H1 (cell line): ENCODE measurements at regions not wholly inside any gene's neighbourhood (a gene's known extent, or its start where the extent isn't known, plus 50 kb on each side); places are given as distances from the start of the nearest gene placed in this dataset.

Experiments used
- CTCF ChIA-PET: fragments of 300-600 bp; sonication (Branson Sonifier 250); formaldehyde crosslinking; loops from one replicate; lab custom pipeline; 2021; ENCODE audit not compliant: partially characterized antibody; lab: Charles Lee
- POLR2A ChIA-PET: fragments of 300-600 bp; sonication (Branson Sonifier 250); formaldehyde crosslinking; loops from one replicate; lab custom pipeline; 2021; ENCODE audit warnings: inconsistent platforms; ENCODE audit not compliant: partially characterized antibody; lab: Charles Lee
- DNase-seq, 2 experiments: peaks; one replicate each; pipeline versions ENCODE4 v3.0.0 to v3.0.0-alpha.2; 2010 to 2022; ENCODE audit warnings: low spot score in 2 of 2, low read depth in 1 of 2, mixed read lengths in 1 of 2
- FAIRE-seq: peaks from 2 replicates; lab custom pipeline; 2011; peaks lifted over from hg19 to GRCh38; lab: Jason Lieb, UNC
- H2AFZ ChIP-seq: 2 replicates; pipeline ENCODE4 v1.8.1; 2012; ENCODE audit warnings: low read length, inconsistent platforms
- H2AK5ac ChIP-seq: 2 replicates; pipeline ENCODE4 v1.6.1; 2013; ENCODE audit warnings: low read depth, low read length
- H2BK120ac ChIP-seq: replicated peaks from 2 replicates; pipeline ENCODE3; 2013; ENCODE audit warnings: low read depth, low read length, inconsistent platforms
- H2BK12ac ChIP-seq: 2 replicates; pipeline ENCODE4 v1.6.1; 2013; ENCODE audit warnings: low read depth, low read length
- H2BK15ac ChIP-seq: 2 replicates; pipeline ENCODE4 v1.6.1; 2013; ENCODE audit warnings: low read length
- H2BK20ac ChIP-seq: 2 replicates; pipeline ENCODE4 v1.6.1; 2013; ENCODE audit warnings: low read length
- H2BK5ac ChIP-seq: 2 replicates; pipeline ENCODE4 v1.6.1; 2013; ENCODE audit warnings: low read depth, low read length
- H3K14ac ChIP-seq: 2 replicates; pipeline ENCODE4 v1.6.1; 2013; ENCODE audit warnings: inconsistent platforms; ENCODE audit not compliant: insufficient read length
- H3K18ac ChIP-seq: 2 replicates; pipeline ENCODE4 v1.6.1; 2013; ENCODE audit warnings: low read length; ENCODE audit errors: extremely low read depth
- H3K23ac ChIP-seq: 2 replicates; pipeline ENCODE4 v1.6.1; 2013; ENCODE audit warnings: inconsistent platforms; ENCODE audit not compliant: insufficient read length
- H3K23me2 ChIP-seq: 2 replicates; pipeline ENCODE4 v1.6.1; 2013; ENCODE audit warnings: low read depth, low read length
- H3K27ac ChIP-seq: 2 replicates; pipeline ENCODE4 v1.6.1; 2011; ENCODE audit warnings: low read depth, low read length, inconsistent platforms
- H3K27me3 ChIP-seq, 4 experiments: replicated peaks in 1 of 4; 1 replicate in 1 of 4; 2 replicates in 3 of 4; pipeline versions ENCODE4 v1.6.1 to v1.8.1; 2011 to 2013; ENCODE audit warnings: low read length in 3 of 4, mild to moderate bottlenecking in 3 of 4, inconsistent platforms in 2 of 4, mixed read lengths in 2 of 4, moderate library complexity in 1 of 4; ENCODE audit not compliant: control insufficient read depth in 3 of 4, insufficient read depth in 3 of 4; ENCODE audit errors: extremely low read depth in 1 of 4
- H3K36me3 ChIP-seq, 4 experiments: 2 replicates each; pipeline versions ENCODE4 v1.6.1 to v1.8.1; 2011 to 2013; ENCODE audit warnings: mild to moderate bottlenecking in 4 of 4, low read length in 3 of 4, moderate library complexity in 2 of 4, control low read depth in 1 of 4, inconsistent platforms in 1 of 4; ENCODE audit not compliant: insufficient read depth in 4 of 4, control insufficient read depth in 2 of 4
- H3K4ac ChIP-seq: replicated peaks from 2 replicates; pipeline ENCODE3; 2013; ENCODE audit warnings: low read length, low read depth, mixed read lengths, inconsistent platforms; ENCODE audit not compliant: insufficient read length
- H3K4me1 ChIP-seq, 4 experiments: replicated peaks in 1 of 4; 1 replicate in 1 of 4; 2 replicates in 3 of 4; pipeline versions ENCODE4 v1.6.1 to v1.8.1; 2011 to 2013; ENCODE audit warnings: low read length in 3 of 4, inconsistent platforms in 2 of 4, mixed read lengths in 1 of 4; ENCODE audit not compliant: insufficient read depth in 4 of 4, control insufficient read depth in 3 of 4
- H3K4me2 ChIP-seq, 2 experiments: 2 replicates each; pipeline versions ENCODE4 v1.6.1 to v1.8.1; 2011 to 2013; ENCODE audit warnings: low read depth in 2 of 2, low read length in 2 of 2, control low read depth in 1 of 2, inconsistent platforms in 1 of 2, mild to moderate bottlenecking in 1 of 2; ENCODE audit not compliant: insufficient read depth in 1 of 2
- H3K4me3 ChIP-seq, 4 experiments: fragments of 200-600, 300-600 bp in 1 of 4; sonication (generic), shearing (Covaris generic), sonication (Bioruptor Twin) in 1 of 4; 2 replicates each; pipeline versions ENCODE4 v1.5.1 to v1.8.1; 2011 to 2016; ENCODE audit warnings: low read length in 4 of 4, low read depth in 3 of 4, control low read depth in 2 of 4, inconsistent platforms in 2 of 4, mild to moderate bottlenecking in 2 of 4, mixed read lengths in 1 of 4, moderate library complexity in 1 of 4; ENCODE audit not compliant: insufficient read depth in 2 of 4; ENCODE audit errors: extremely low read depth in 1 of 4
- H3K56ac ChIP-seq: replicated peaks from 2 replicates; pipeline ENCODE3; 2013; ENCODE audit warnings: low read depth, mild to moderate bottlenecking, mixed read lengths, low read length, inconsistent platforms; ENCODE audit not compliant: insufficient read length
- H3K79me1 ChIP-seq: 2 replicates; pipeline ENCODE4 v1.6.1; 2013; ENCODE audit warnings: low read depth, low read length, control low read depth
- H3K79me2 ChIP-seq, 2 experiments: 2 replicates each; pipeline versions ENCODE4 v1.6.1 to v1.8.1; 2012 to 2013; ENCODE audit warnings: low read length in 2 of 2, mild to moderate bottlenecking in 2 of 2, inconsistent platforms in 1 of 2; ENCODE audit not compliant: insufficient read depth in 2 of 2, control insufficient read depth in 1 of 2
- H3K9ac ChIP-seq, 4 experiments: replicated peaks in 1 of 4; 1 replicate in 1 of 4; 2 replicates in 3 of 4; pipeline versions ENCODE4 v1.6.1 to v1.8.1; 2011 to 2013; ENCODE audit warnings: low read depth in 3 of 4, low read length in 3 of 4, control low read depth in 2 of 4, mild to moderate bottlenecking in 2 of 4, moderate library complexity in 2 of 4, inconsistent platforms in 1 of 4; ENCODE audit errors: extremely low read depth in 1 of 4
- H3K9me3 ChIP-seq, 2 experiments: 2 replicates each; pipeline versions ENCODE4 v1.6.1 to v1.8.1; 2012 to 2013; ENCODE audit warnings: mild to moderate bottlenecking in 2 of 2, moderate library complexity in 2 of 2, control low read depth in 1 of 2, inconsistent platforms in 1 of 2, low read depth in 1 of 2, low read length in 1 of 2, mixed read lengths in 1 of 2; ENCODE audit not compliant: insufficient read depth in 2 of 2
- H4K20me1 ChIP-seq, 2 experiments: replicated peaks in 1 of 2; 2 replicates each; pipeline versions ENCODE3 to v1.8.1; 2011 to 2013; ENCODE audit warnings: inconsistent platforms in 2 of 2, low read length in 2 of 2, mild to moderate bottlenecking in 1 of 2; ENCODE audit not compliant: insufficient read depth in 2 of 2, control insufficient read depth in 1 of 2
- H4K5ac ChIP-seq: 2 replicates; pipeline ENCODE4 v1.6.1; 2013; ENCODE audit warnings: low read length, low read depth, mixed read lengths, inconsistent platforms; ENCODE audit not compliant: insufficient read length
- H4K8ac ChIP-seq: 2 replicates; pipeline ENCODE4 v1.8.0; 2013; ENCODE audit warnings: mild to moderate bottlenecking, moderate library complexity, low read length, inconsistent platforms; ENCODE audit not compliant: insufficient read depth; ENCODE audit errors: extremely low read depth
- H4K91ac ChIP-seq: replicated peaks from 2 replicates; pipeline ENCODE3; 2013; ENCODE audit warnings: low read length, mixed read lengths, inconsistent platforms; ENCODE audit not compliant: insufficient read length
- ATF3 ChIP-seq: IDR thresholded peaks from 2 replicates; pipeline ENCODE4 v1.6.1; 2011; ENCODE audit warnings: low read depth, mild to moderate bottlenecking, low read length; ENCODE audit not compliant: insufficient read depth
- BRCA1 ChIP-seq: IDR thresholded peaks from 2 replicates; pipeline ENCODE4 v1.6.1; 2012; ENCODE audit warnings: low read depth, low read length, improper control_type of control experiment
- CBX5 ChIP-seq: fragments of 300-800, 300-1000 bp; sonication (generic); IDR thresholded peaks from 2 replicates; pipeline ENCODE4 v1.7.1; 2016; ENCODE audit warnings: antibody characterized with exemption, low read length, low read depth
- CHD1 ChIP-seq: IDR thresholded peaks from 2 replicates; pipeline ENCODE4 v1.6.1; 2012; ENCODE audit warnings: low read depth, low read length, improper control_type of control experiment
- FOSL1 ChIP-seq: IDR thresholded peaks from 2 replicates; pipeline ENCODE4 v1.6.1; 2011; ENCODE audit warnings: mild to moderate bottlenecking, low read depth, low read length, moderate library complexity; ENCODE audit not compliant: insufficient read depth
- HDAC2 ChIP-seq, 2 experiments: fragments of 300-600 bp in 1 of 2; sonication (generic) in 1 of 2; IDR thresholded peaks; 2 replicates each; pipeline ENCODE4 v1.6.1; 2011 to 2012; ENCODE audit warnings: low read depth in 2 of 2, low read length in 2 of 2, mild to moderate bottlenecking in 2 of 2, moderate library complexity in 2 of 2, borderline replicate concordance in 1 of 2, inconsistent platforms in 1 of 2
- KDM1A ChIP-seq: fragments of 200-600, 300-600 bp; sonication (generic); IDR thresholded peaks from 2 replicates; pipeline ENCODE4 v1.7.1; 2016; ENCODE audit warnings: mild to moderate bottlenecking, low read length, borderline replicate concordance
- MAFK ChIP-seq: IDR thresholded peaks from 2 replicates; pipeline ENCODE4 v1.6.1; 2012; ENCODE audit warnings: low read depth, mild to moderate bottlenecking, improper control_type of control experiment, low read length
- POLR2AphosphoS5 ChIP-seq: IDR thresholded peaks from 2 replicates; pipeline ENCODE4 v1.6.1; 2011; ENCODE audit warnings: low read depth, low read length
- SIN3A ChIP-seq, 2 experiments: IDR thresholded peaks in 1 of 2; conservative IDR thresholded peaks in 1 of 2; 2 replicates each; pipeline ENCODE4 v1.6.1; 2011 to 2012; ENCODE audit warnings: low read length in 2 of 2, improper control_type of control experiment in 1 of 2, low read depth in 1 of 2, mild to moderate bottlenecking in 1 of 2
- SIRT6 ChIP-seq: IDR thresholded peaks from one replicate; pipeline ENCODE4 v1.7.1; 2012; ENCODE audit warnings: low read length, inconsistent platforms
- SP1 ChIP-seq: IDR thresholded peaks from 2 replicates; pipeline ENCODE4 v1.6.1; 2011; ENCODE audit warnings: low read depth, low read length
- TBP ChIP-seq: IDR thresholded peaks from 2 replicates; pipeline ENCODE4 v1.6.1; 2011; ENCODE audit warnings: low read depth, low read length, improper control_type of control experiment
- YY1 ChIP-seq: IDR thresholded peaks from 2 replicates; pipeline ENCODE4 v1.6.1; 2011; ENCODE audit warnings: low read depth, mild to moderate bottlenecking, low read length
- WGBS, 2 experiments: shearing (Covaris generic) in 1 of 2; methylation state at CpG; one replicate each; pipeline versions ENCODE4 v1.1.6 to v1.1.7; 2013 to 2015; ENCODE audit warnings: low lambda C conversion rate in 2 of 2, mixed read lengths in 2 of 2, inconsistent platforms in 1 of 2, low coverage in 1 of 2, missing lambda C conversion rate in 1 of 2; ENCODE audit not compliant: insufficient replicate concordance in 2 of 2, insufficient coverage in 1 of 2, insufficient read length in 1 of 2; ENCODE audit errors: extremely low coverage in 1 of 2, missing lambda C conversion rate in 1 of 2; 5-methylcytosine and 5-hydroxymethylcytosine counted together

GRCh38 chr5:164335837-164336236, 830.4 kb downstream of the MAT2B start (continued):
- no peak for TF ChIP-seq MAFK

- H2BK12ac ChIP-seq = no peak overlapping the region
- TF ChIP-seq CHD1 (no peak), POLR2AphosphoS5 (no peak), YY1 (no peak), SIN3A (conservative IDR thresholded peaks at IDR 0.05 in 1 of 2, IDR thresholded peaks at IDR 0.05 in 1 of 2; ENCODE audit: low read depth in 1 of 2, low read length in 2 of 2) (no peak), BRCA1 (no peak), SIRT6 (no peak), SP1 (no peak), ATF3 (no peak), KDM1A (no peak), HDAC2 (IDR thresholded peaks at IDR 0.05; ENCODE audit: borderline replicate concordance in 1 of 2, low read depth in 2 of 2, low read length in 2 of 2) (no peak), TBP (no peak), FOSL1 (no peak), CBX5 (no peak)
- H4K8ac ChIP-seq = no peak overlapping the region
- no peak overlapping the region for H3K4me2 ChIP-seq
- H2BK120ac ChIP-seq = no peak overlapping the region
- H3K4me3 ChIP-seq = no peak overlapping the region
- H3K23ac ChIP-seq = no peak overlapping the region
- H2AK5ac ChIP-seq = no peak overlapping the region
- CTCF ChIA-PET = no interaction called here
- H3K27me3 ChIP-seq = no peaks in the 10 kb centered on the region
- no peak overlapping the region for H3K18ac ChIP-seq
- no peak overlapping the region for H2BK20ac ChIP-seq
- POLR2A ChIA-PET = no interaction called here
- H2BK15ac ChIP-seq = no peak overlapping the region
- H3K23me2 ChIP-seq = no peaks in the 10 kb centered on the region
- 100% methylated on average over 1 of the region's 1 CpG; no CpG with 5 or more reads in 1 of the 2 experiments for WGBS, 2 experiments
- H4K91ac ChIP-seq = no peak overlapping the region
- DNase-seq = no peak
- H3K9ac ChIP-seq = no peak overlapping the region
- H3K4ac ChIP-seq = no peak overlapping the region
- no peaks in the 10 kb centered on the region for H3K79me1 ChIP-seq
- H3K56ac ChIP-seq = no peak overlapping the region
- H3K36me3 ChIP-seq = no peaks in the 10 kb centered on the region
- no peak overlapping the region for H4K5ac ChIP-seq
- H4K20me1 ChIP-seq = no peaks in the 10 kb centered on the region
- no peak overlapping the region for H3K14ac ChIP-seq
- FAIRE-seq = no peak
- H3K4me1 ChIP-seq = no peaks in the 10 kb centered on the region
- no peaks in the 10 kb centered on the region for H3K79me2 ChIP-seq
- H3K27ac ChIP-seq = no peak overlapping the region
- no peak overlapping the region for H2AFZ ChIP-seq
- no peak overlapping the region for H2BK5ac ChIP-seq
- no peaks in the 10 kb centered on the region for H3K9me3 ChIP-seq
Measured at GRCh38 chr5:164336276-164336675, 830.9 kb downstream of the MAT2B start.
